Erythroblast (primary cell): ENCODE measurements at regions not wholly inside any gene's neighbourhood (a gene's known extent, or its start where the extent isn't known, plus 50 kb on each side); places are given as distances from the start of the nearest gene placed in this dataset.
"Not testable (repeated sequence)": the region's sequence is repeated elsewhere in the genome, so short reads cannot be mapped to it uniquely, and the experiment has no call there.

Experiments
- DNase-seq, 2 experiments: peaks; one replicate each; lab custom pipeline; 2025; lab: John Stamatoyannopoulos, UW
- GATA1 ChIP-seq: IDR thresholded peaks from 2 replicates; pipeline ENCODE4 v1.6.1; 2011; ENCODE audit warnings: low read depth, mild to moderate bottlenecking, control low read depth, low read length, moderate library complexity
- POLR2A ChIP-seq: IDR thresholded peaks from 2 replicates; pipeline ENCODE4 v1.6.1; 2011; ENCODE audit warnings: mild to moderate bottlenecking, low read length

DNA sequence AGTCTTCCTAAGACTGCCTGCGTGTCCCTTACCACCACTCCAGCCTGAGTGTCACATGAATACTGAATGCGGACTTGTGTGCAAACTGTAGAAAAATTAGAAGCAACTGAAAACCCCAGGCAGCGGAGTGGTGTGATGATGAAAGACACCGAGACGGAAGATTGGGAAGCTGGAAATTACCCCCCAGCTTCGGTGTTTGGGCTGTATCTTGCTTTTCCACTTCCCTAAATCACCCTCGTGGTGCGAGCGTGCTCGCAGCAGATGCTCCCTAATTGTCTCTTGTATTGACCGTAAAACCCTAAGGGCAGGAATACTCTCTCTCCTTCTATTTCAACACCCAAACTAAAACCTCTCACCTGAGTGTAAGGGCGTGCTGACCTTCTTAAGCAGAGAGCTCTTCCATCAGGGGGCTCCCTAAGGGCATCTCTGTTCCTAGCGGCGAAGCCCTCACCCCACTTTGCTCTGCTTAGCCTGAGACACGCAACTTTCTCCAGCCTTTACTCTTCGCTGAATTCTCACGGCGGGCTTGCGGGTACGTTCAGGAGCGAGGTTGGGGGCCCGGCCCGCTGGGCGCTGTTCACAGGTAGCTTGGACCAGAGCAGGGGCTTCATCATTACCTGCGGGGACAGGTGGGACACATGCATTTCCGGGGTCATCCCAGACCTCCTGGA is 62.4 kb downstream of the CRYBB2 start:
- DNase-seq: no peak
- TF ChIP-seq GATA1: no peak
- TF ChIP-seq POLR2A: no peak

DNA sequence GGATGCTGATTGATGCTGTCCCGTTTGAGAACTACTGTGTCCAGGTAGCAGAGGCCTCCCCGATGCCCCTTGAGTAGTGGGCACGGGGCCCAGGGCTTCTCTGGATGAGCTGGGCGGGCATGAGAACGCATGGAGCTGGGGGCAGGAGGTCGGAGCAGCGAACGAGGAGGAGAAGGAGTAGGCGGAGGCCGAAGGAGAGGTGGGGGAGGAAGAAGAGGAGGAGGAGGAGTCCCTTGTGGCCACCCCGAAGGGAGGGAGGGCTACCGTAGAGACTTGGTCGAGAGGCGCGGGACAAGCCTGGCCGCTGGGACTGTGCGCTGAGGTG is 62.9 kb downstream of the CRYBB2 start:
- no peak for TF ChIP-seq GATA1
- TF ChIP-seq POLR2A: no peak
- no peak for DNase-seq

DNA sequence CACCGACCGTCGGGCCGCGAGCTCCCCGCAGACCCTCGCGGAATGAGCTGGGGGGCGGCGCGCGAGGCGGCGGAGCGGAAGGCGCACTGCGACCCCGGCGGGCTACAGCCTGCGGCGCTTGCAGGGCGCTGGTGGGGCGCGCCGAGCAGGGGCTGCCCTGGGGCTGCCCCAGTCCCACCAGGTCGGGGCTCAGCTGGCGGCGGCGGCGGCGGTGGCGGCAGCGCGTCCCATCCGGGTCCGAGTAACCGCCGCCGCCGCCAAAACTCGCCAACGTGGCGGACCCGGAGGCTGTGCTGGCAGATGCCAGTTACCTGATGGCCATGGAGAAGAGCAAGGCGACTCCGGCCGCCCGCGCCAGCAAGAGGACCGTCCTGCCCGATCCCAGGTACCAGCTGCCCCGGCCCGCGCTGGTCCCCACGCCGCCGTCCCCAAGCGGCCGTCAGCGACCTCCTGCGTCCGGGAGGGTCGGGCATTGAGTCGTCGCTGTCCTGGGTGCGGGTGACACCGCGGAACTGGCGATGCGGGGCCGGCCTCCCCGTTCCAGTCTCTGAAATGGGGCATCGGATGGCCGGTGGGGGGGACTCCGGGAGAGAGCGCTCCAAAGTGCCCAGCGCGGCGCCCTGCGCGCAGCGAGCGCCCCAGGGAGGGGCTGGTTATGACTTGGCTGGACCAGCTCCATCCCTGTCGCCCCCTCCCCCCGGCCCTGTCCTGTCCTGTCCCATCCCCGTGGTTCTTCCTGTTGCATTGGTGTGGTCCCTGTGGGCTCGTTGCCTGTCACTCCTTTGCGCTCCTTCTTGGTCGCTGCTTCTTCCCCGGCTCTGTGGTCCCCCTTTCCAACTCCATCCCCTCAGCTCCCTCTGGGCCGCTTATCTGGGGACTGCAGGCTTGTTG is 63.5 kb downstream of the CRYBB2 start:
- TF ChIP-seq POLR2A (no peak), GATA1 (no peak)
- DNase-seq: no peak

DNA sequence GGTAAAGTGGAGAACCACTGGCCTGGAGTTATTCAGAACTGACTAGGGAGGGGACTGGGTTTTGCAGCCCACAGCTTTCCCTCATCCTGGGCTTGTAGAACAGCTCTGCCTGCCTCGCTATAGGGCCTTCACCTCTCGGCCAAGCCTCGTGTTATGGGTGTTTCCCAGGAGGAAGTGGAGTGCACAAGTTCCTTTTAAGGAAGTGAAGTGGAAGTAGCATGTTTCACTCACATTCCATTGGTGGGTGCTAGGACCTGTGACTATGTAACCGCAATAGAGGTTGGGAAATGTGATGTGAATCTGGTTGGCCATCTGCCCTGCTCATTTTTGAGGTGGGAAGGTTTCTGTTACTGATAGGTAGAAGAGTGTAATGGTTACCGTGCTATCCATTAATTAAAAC is 69.0 kb downstream of the CRYBB2 start:
- DNase-seq: not testable (repeated sequence)

DNA sequence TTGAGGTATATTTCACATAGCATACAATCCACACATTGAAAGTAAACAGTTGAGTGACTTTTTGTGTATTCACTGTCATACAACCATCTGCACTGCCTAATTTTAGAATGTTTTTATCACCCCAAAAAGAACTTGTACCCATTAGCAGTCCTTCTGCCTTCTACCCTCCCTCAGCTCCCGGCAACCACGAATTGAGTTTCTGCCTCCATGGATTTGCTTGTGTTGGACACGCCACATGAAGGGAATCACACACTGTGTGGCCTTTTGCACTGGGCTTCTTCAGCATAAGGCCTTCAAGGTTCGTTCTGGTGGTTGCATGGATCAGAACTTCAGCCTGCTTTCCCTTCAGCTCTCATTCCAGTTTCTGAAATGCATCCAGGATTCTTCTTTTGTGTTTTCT is 82.5 kb downstream of the CRYBB2 start:
- DNase-seq: not testable (repeated sequence)

DNA sequence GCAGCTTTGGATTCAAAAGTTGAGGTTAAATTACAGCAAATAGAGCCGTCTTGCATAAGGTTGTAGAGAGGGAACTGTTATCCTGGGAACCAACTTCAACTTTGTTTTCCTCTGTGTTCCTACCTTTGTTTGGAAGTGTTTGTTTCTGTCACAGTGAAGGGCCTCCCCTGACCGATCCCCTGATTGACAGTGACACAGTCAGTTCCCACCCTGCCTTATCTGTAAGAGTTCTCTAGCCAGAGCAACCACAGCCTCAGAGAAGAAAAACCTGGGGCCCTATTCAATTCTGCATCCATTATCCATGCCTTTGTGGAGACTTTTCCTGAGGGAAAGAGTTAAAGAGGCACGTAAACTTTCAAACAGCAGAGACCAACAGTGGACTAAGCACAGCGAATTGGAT is 90.1 kb downstream of the CRYBB2 start:
- DNase-seq: not testable (repeated sequence)

DNA sequence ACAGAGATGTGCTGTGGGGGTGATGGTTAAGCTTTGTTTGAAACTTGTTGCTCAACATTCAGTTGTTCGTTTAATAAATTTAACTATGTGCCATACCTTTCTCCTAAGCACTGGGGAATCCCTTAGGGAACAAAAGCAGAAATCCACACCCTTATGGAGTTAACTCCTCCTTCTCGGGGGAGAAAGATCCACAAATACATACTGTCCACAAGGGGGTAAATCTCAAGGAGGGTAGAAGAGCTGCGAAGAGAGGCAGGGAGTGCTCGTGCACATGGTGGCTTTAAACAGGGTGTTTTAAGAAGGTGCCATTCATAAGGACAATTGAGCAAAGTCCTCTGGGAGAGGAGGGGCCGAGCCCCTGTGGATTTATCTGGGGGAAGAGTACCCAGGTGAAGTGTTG is 92.5 kb downstream of the CRYBB2 start:
- DNase-seq: not testable (repeated sequence)

DNA sequence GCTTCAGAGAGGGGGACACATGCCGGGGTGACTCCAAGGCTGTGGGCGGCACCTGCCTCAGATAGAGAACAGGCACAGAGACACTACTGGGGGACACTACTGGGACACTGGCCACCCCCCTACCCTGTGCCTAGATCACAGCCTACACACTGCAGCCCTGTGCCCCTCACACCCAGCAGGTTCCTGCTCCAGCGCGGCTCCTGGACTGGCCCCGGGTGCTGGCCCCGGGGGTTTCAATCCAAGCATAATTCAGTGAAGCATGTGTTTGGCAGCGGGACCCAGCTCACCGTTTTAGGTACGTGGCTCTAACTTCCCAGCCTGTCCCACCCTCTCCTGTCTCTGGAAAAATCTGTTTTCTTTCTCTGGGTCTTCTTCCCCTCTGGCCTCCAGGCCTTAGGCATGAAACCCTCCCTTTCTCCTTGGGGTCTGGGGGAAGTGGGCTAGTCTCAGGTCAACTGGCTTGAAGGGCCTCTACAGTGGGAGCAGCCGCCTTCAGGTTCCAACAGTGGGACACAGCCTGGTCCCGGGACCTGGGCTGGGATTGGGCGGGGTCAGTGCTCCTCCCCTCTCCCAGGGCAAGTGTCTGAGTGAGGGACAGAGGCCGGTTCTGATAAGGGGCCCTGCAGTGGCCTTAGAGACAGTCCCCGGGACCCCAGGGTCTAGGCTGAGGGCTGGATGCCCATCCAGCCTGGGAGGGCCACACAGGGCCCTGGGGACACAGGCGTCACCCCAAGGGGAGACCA is 98.8 kb downstream of the CRYBB2 start:
- TF ChIP-seq GATA1 (no peak), POLR2A (no peak)
- DNase-seq: no peak

DNA sequence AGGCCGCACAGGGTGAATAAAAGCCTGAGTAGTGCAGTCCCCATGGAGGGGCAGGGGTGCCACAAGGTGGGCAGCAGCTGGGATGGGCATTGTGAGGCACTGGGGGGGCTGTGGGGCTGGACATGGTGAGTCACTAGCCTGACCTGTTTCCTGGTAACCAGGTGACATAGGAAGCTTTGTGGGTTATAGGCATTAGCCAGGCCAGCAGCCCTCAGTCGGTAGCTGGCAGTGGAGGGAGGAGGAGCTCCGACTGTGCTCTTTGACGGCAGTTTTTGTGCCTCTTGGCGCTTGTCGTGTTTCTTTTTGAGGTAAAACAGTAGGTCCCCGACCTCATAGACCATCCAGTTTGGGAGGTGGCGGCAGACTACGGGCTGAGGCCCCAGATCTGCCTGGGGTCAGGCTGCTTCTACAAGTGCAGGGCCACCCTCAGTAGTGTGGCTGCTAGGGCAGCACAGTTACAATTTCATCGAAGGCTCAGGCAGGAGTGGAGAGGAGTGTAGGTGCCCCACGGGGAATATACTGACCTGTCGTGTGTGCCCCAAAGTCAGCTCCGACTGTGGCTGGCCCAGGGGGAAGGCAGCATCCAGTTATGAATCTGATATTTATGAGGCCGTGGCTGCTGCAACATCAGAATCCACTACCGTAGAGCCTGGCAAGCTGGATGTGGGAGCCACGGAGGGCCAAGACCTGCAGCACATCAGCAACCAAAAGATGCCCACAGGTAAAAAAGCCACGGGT is 107.7 kb downstream of the CRYBB2 start:
- no peak for TF ChIP-seq GATA1
- no peak for TF ChIP-seq POLR2A
- no peak for DNase-seq

DNA sequence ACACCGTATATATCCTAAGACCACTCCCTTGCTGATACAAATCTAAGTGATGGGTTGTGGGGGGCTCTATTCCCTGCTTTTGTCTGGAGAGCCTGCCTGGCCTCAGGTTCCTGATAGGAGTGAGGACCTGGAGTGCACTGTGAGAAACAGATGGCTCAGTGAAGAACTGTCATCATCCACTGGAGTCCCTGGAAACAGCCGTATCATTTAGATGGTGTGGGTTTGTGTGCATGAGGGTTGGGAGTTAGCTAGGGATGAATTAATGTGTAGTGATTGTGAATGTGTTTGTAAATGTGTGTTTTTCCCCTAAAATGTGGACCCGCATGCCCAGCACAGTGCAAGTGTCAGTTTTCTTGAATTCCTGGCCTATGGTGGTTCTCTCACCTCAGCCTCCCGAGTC is 111.6 kb downstream of the CRYBB2 start:
- TF ChIP-seq GATA1 (no peak), POLR2A (no peak)

DNA sequence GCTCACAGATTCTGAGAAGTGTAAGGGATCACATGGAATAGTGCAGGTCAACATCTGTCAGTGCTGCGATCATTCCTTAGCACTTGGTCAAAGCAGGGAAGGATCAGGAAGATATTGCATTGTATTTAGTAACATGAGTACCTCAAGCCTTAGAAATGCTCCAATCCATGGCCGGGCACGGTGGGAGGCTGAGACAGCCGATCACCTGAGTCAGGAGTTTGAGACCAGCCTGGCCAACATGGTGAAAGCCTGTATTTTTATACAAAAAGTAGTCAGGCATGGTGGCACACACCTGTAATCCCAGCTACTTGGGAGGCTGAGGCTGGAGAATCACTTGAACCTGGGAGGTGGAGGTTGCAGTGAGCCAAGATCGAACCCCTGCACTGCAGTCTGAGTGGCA is 112.5 kb downstream of the CRYBB2 start:
- DNase-seq: not testable (repeated sequence)

More for the DNA sequence above, 111.6 kb downstream of the CRYBB2 start:
- DNase-seq: no peak

DNA sequence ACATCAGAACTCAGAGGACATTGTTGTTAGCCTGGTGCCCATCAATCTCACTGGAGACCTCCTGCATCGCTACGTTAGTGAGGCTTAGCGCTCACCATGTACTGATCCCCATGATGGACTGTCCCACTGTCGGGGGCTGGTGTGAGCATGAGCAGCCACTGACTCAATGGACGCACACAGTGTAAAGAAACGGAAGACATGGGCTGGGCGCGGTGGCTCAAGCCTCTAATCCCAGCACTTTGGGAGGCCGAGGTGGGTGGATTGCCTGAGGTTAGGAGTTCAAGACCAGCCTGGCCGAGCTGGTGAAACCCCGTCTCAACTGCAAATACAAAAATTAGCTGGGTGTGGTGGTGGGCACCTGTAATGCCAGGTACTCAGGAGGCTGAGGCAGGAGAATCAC is 112.9 kb downstream of the CRYBB2 start:
- TF ChIP-seq GATA1 (no peak), POLR2A (no peak)
- no peak for DNase-seq

DNA sequence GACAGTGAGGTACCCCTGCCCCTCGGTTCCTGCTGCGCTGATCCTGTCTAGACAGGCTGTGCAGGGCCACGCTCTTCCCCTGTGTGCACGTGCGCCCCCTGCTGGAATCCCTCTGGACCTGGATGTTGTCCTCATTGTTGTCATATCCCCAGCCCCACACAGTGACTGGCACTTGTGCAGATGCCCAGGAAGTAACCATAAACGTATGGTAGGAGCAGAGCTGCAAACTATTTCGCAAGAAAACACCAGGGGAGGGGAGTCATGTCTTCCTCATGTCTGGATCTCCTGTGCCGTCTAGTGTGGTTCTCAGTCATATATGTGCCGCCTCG is 114.7 kb downstream of the CRYBB2 start:
- peak; percentile 67 to 78 for DNase-seq
- TF ChIP-seq GATA1: no peak
- no peak for TF ChIP-seq POLR2A

DNA sequence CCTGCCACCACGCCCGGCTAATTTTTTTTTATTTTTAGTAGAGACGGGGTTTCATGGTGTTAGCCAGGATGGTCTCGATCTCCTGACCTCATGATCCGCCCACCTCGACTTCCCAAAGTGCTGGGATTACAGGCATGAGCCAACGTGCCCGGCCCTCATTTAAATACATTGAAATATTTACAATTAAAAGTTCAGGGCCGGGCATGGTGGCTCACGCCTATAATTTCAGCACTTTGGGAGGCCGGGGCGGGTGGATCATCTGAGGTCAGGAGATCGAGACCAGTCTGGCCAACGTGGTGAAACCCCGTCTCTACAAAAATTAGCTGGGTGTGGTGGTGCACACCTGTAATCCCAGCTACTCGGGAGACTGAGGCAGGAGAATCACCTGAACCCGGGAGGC is 115.2 kb downstream of the CRYBB2 start:
- DNase-seq: not testable (repeated sequence)

DNA sequence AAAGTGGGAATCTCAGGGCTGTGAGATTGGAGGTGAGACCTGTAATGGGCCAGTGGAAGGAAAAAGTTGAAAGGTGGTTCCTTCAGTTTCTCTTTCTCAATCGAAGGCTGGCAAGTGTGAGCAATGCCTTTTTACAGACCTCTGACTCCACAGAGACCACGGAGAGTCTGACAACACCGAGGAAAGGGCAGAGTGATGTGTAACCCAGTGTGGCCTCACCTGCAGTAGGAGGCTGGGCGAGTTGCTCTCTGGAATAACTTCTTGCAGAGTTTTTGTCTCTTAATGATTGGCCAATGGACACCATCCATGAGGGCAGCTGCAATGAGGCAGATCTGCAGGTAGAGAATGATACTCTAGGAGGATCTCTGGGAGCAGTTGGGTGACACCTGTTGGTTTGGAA is 115.8 kb downstream of the CRYBB2 start:
- DNase-seq: not testable (repeated sequence)

DNA sequence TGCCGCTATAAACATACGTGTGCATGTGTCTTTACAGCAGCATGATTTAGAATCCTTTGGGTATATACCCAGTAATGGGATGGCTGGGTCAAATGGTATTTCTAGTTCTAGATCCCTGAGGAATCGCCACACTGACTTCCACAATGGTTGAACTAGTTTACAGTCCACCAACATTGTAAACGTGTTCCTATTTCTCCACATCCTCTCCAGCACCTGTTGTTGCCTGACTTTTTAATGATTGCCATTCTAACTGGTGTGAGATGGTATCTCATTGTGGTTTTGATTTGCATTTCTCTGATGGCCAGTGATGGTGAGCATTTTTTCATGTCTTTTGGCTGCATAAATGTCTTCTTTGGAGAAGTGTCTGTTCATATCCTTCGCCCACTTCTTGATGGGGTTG is 121.1 kb downstream of the CRYBB2 start:
- DNase-seq: not testable (repeated sequence)

DNA sequence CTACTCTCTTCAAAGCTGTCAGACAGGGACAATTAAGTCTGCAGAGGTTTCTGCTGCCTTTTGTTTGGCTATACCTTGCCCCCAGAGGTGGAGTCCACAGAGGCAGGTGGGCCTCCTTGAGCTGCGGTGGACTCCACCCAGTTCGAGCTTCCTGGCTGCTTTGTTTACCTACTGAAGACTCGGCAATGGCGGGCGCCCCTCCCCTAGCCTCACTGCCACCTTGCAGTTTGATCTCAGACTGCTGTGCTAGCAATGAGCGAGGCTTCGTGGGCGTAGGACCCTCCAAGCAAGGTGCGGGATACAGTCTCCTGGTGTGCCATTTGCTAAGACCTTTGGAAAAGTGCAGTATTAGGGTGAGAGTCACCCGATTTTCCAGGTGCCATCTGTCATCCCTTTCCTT is 124.9 kb downstream of the CRYBB2 start:
- DNase-seq: not testable (repeated sequence)
